HepG2 (cell line): ENCODE measurements at regions not wholly inside any gene's neighbourhood (a gene's known extent, or its start where the extent isn't known, plus 50 kb on each side); places are given as distances from the start of the nearest gene placed in this dataset.

ENCODE experiments used
- GATAD2A ChIP-seq: IDR thresholded peaks from 2 replicates; pipeline ENCODE4 v1.6.1; 2016
- MED1 ChIP-seq: sonication (generic); formaldehyde crosslinking; IDR thresholded peaks from 2 replicates; pipeline ENCODE4 v1.4.0; 2020; ENCODE audit warnings: missing genetic modification reagents
- POLR2A ChIP-seq, 2 experiments: IDR thresholded peaks; 2 replicates each; pipeline ENCODE4 v1.6.1; 2011; ENCODE audit warnings: low read depth in 2 of 2, low read length in 2 of 2, mild to moderate bottlenecking in 1 of 2, moderate library complexity in 1 of 2; ENCODE audit not compliant: insufficient read depth in 1 of 2
- RNF219 ChIP-seq: sonication (generic); formaldehyde crosslinking; IDR thresholded peaks from 2 replicates; pipeline ENCODE4 v1.5.0; 2020; ENCODE audit warnings: mild to moderate bottlenecking, missing genetic modification reagents
- SP4 ChIP-seq: sonication (generic); formaldehyde crosslinking; IDR thresholded peaks from 2 replicates; pipeline ENCODE4 v1.8.1; 2023; ENCODE audit warnings: mild to moderate bottlenecking, missing genetic modification reagents
- ZBTB40 ChIP-seq, 2 experiments: fragments of 450-650 bp in 1 of 2; sonication (generic) in 1 of 2; formaldehyde crosslinking in 1 of 2; IDR thresholded peaks; 2 replicates each; pipeline versions ENCODE4 v1.6.1 to v1.8.0; 2016 to 2022; ENCODE audit warnings: antibody characterized with exemption in 1 of 2, mild to moderate bottlenecking in 1 of 2, missing genetic modification reagents in 1 of 2
- ZSCAN31 ChIP-seq: sonication (generic); formaldehyde crosslinking; IDR thresholded peaks from 2 replicates; pipeline ENCODE4 v1.5.0; 2020; ENCODE audit warnings: low read depth, mild to moderate bottlenecking, missing genetic modification reagents
- TF ChIP-seq, protein P1 (sequence below): IDR thresholded peaks from 2 replicates; pipeline ENCODE4 v1.6.1; 2016
- TF ChIP-seq, protein P2 (sequence below): sonication (generic); formaldehyde crosslinking; IDR thresholded peaks from 2 replicates; pipeline ENCODE4 v1.8.1; 2023; ENCODE audit warnings: mild to moderate bottlenecking, missing genetic modification reagents

- TF ChIP-seq RNF219 (CRISPR knock-in tag) (no peak), MED1 (CRISPR knock-in tag) (no peak), ZBTB40 (IDR thresholded peaks at IDR 0.05) (no peak), ZBTB40 (CRISPR knock-in tag; IDR thresholded peaks at IDR 0.05) (no peak), POLR2A (IDR thresholded peaks at IDR 0.05; ENCODE audit: insufficient read depth in 1 of 2, low read depth in 2 of 2, low read length in 2 of 2) (no peak), GATAD2A (CRISPR knock-in tag) (no peak), ZSCAN31 (CRISPR knock-in tag) (no peak), SP4 (CRISPR knock-in tag) (no peak)
- TF ChIP-seq, protein P1, sequence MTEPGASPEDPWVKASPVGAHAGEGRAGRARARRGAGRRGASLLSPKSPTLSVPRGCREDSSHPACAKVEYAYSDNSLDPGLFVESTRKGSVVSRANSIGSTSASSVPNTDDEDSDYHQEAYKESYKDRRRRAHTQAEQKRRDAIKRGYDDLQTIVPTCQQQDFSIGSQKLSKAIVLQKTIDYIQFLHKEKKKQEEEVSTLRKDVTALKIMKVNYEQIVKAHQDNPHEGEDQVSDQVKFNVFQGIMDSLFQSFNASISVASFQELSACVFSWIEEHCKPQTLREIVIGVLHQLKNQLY (CRISPR knock-in tag), result no peak
- TF ChIP-seq, protein P2, sequence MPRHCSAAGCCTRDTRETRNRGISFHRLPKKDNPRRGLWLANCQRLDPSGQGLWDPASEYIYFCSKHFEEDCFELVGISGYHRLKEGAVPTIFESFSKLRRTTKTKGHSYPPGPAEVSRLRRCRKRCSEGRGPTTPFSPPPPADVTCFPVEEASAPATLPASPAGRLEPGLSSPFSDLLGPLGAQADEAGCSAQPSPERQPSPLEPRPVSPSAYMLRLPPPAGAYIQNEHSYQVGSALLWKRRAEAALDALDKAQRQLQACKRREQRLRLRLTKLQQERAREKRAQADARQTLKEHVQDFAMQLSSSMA (CRISPR knock-in tag), result no peak
Measured at GRCh38 chr5:29230591-29230990, 1962.9 kb upstream of the CDH6 start.
